HCT116 (cell line): ENCODE measurements at regions not wholly inside any gene's neighbourhood (a gene's known extent, or its start where the extent isn't known, plus 50 kb on each side); places are given as distances from the start of the nearest gene placed in this dataset.

Experiments
- CTCF ChIP-seq, 3 experiments: fragments of 200-600 bp in 1 of 3; sonication (generic) in 1 of 3; IDR thresholded peaks in 2 of 3; conservative IDR thresholded peaks in 1 of 3; 2 replicates each; pipeline ENCODE4 v1.5.1; 2012 to 2017; ENCODE audit warnings: low read depth in 2 of 3, low read length in 2 of 3, antibody characterized with exemption in 1 of 3, borderline replicate concordance in 1 of 3, control low read depth in 1 of 3, mild to moderate bottlenecking in 1 of 3, mixed read lengths in 1 of 3, mixed run types in 1 of 3, moderate library complexity in 1 of 3; ENCODE audit not compliant: insufficient read depth in 1 of 3
- EGR1 ChIP-seq: IDR thresholded peaks from 2 replicates; pipeline ENCODE4 v1.6.1; 2012; ENCODE audit warnings: low read depth
- FOSL1 ChIP-seq: IDR thresholded peaks from 2 replicates; pipeline ENCODE4 v1.6.1; 2012; ENCODE audit warnings: low read depth
- MAX ChIP-seq: IDR thresholded peaks from 2 replicates; pipeline ENCODE4 v1.6.1; 2012
- POLR2AphosphoS5 ChIP-seq: IDR thresholded peaks from 2 replicates; pipeline ENCODE4 v1.6.1; 2011; ENCODE audit warnings: mild to moderate bottlenecking, low read depth, low read length, moderate library complexity
- REST ChIP-seq: IDR thresholded peaks from 2 replicates; pipeline ENCODE4 v1.6.1; 2012; ENCODE audit warnings: low read depth

- no peak for TF ChIP-seq CTCF (IDR thresholded peaks at IDR 0.05 in 2 of 3, conservative IDR thresholded peaks at IDR 0.05 in 1 of 3; ENCODE audit: borderline replicate concordance in 1 of 3, insufficient read depth in 1 of 3, low read depth in 2 of 3, low read length in 2 of 3)
- TF ChIP-seq POLR2AphosphoS5: no peak
- no peak for TF ChIP-seq MAX
- TF ChIP-seq EGR1: no peak
- TF ChIP-seq REST: no peak
- TF ChIP-seq FOSL1: no peak
These were observed 127.0 kb downstream of the LTN1 start for GRCh38 chr21:28865488-28866186.
